Uterus (tissue), 2 donors: ENCODE measurements at regions not wholly inside any gene's neighbourhood (a gene's known extent, or its start where the extent isn't known, plus 50 kb on each side); places are given as distances from the start of the nearest gene placed in this dataset.

Experiments used
- POLR2A ChIP-seq, 2 donors: fragments of 450-650 bp; IDR thresholded peaks; one replicate each; pipeline ENCODE4 v1.6.1; 2016; ENCODE audit warnings: antibody characterized with exemption in 2 of 2, mild to moderate bottlenecking in 1 of 2, moderate library complexity in 1 of 2
- TF ChIP-seq, protein P1 (sequence below), 4 experiments: fragments of 200-600 bp in 2 of 4; fragments of 450-650 bp in 2 of 4; sonication (generic) in 2 of 4; IDR thresholded peaks; one replicate each; pipeline ENCODE4 v1.5.1; 2016 to 2019; ENCODE audit warnings: antibody characterized with exemption in 4 of 4, mild to moderate bottlenecking in 2 of 4, moderate library complexity in 1 of 4

DNA sequence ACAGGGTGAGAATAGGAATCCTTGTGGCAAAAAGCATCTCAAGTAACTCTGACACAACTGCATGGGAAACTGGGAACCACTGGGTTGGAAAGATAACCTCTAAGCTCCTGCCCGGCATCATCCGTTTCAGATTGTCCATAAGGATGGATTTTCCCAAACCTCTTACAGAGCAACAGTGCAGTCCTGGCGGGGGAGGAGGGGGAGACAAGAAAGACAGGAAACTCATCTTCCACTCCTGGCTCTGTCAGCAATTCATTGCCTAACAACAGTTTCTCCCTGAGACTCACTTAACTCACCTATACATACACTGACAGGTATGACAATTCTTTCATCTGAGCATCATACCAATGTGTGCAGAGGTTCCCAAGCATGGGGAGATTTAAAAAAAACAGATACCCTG is 279.0 kb downstream of the RPLP1 start:
- TF ChIP-seq, protein P1, sequence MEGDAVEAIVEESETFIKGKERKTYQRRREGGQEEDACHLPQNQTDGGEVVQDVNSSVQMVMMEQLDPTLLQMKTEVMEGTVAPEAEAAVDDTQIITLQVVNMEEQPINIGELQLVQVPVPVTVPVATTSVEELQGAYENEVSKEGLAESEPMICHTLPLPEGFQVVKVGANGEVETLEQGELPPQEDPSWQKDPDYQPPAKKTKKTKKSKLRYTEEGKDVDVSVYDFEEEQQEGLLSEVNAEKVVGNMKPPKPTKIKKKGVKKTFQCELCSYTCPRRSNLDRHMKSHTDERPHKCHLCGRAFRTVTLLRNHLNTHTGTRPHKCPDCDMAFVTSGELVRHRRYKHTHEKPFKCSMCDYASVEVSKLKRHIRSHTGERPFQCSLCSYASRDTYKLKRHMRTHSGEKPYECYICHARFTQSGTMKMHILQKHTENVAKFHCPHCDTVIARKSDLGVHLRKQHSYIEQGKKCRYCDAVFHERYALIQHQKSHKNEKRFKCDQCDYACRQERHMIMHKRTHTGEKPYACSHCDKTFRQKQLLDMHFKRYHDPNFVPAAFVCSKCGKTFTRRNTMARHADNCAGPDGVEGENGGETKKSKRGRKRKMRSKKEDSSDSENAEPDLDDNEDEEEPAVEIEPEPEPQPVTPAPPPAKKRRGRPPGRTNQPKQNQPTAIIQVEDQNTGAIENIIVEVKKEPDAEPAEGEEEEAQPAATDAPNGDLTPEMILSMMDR (IDR thresholded peaks at IDR 0.05) = no peak
- TF ChIP-seq POLR2A (IDR thresholded peaks at IDR 0.05) = no peak
